ENCODE measurements at regions not wholly inside any gene's neighbourhood (a gene's known extent, or its start where the extent isn't known, plus 50 kb on each side); places are given as distances from the start of the nearest gene placed in this dataset.

GRCh38 chr12:92008345-92008744 lies 137.3 kb downstream of the BTG1 start:
- DNase-seq (ENCODE audit: extremely low spot score in 2 of 2): no peak
- no peaks in the 10 kb centered on the region for H3K9me3 ChIP-seq
- TF ChIP-seq CTCF (IDR thresholded peaks at IDR 0.05): no peak
- TF ChIP-seq POLR2AphosphoS5 (IDR thresholded peaks at IDR 0.05; ENCODE audit: insufficient read depth in 1 of 2, low read depth in 1 of 2): no peak
- TF ChIP-seq POLR2A (IDR thresholded peaks at IDR 0.05): no peak
- no peak overlapping the region for H3K27ac ChIP-seq
- H3K36me3 ChIP-seq: no peaks in the 10 kb centered on the region
- no peaks in the 10 kb centered on the region for H3K4me1 ChIP-seq
- intact Hi-C loops (cut with DNase I): no loop called here
- H3K4me3 ChIP-seq: no peak overlapping the region
- H3K27me3 ChIP-seq: no peaks in the 10 kb centered on the region

GRCh38 chr12:92007787-92008186 lies 137.9 kb downstream of the BTG1 start:
- Histone ChIP-seq H3K4me1 (peaks cover 3% of the 10 kb centered on the region), H3K36me3 (no peaks in the 10 kb centered on the region), H3K27me3 (no peaks in the 10 kb centered on the region), H3K27ac (no peak overlapping the region), H3K9me3 (no peaks in the 10 kb centered on the region), H3K4me3 (no peak overlapping the region)
- TF ChIP-seq CTCF (IDR thresholded peaks at IDR 0.05) (no peak), POLR2AphosphoS5 (IDR thresholded peaks at IDR 0.05; ENCODE audit: insufficient read depth in 1 of 2, low read depth in 1 of 2) (no peak), POLR2A (IDR thresholded peaks at IDR 0.05) (no peak)
- intact Hi-C loops (cut with DNase I): no loop called here
- DNase-seq (ENCODE audit: extremely low spot score in 2 of 2): no peak

- Histone ChIP-seq H3K36me3 (no peaks in the 10 kb centered on the region), H3K4me3 (no peak overlapping the region), H3K4me1 (peaks cover 8% of the 10 kb centered on the region), H3K27ac (no peak overlapping the region), H3K27me3 (no peaks in the 10 kb centered on the region), H3K9me3 (no peaks in the 10 kb centered on the region)
- DNase-seq (ENCODE audit: extremely low spot score in 2 of 2): no peak
- intact Hi-C loops (cut with DNase I): no loop called here
- TF ChIP-seq CTCF (IDR thresholded peaks at IDR 0.05) (no peak), POLR2AphosphoS5 (IDR thresholded peaks at IDR 0.05; ENCODE audit: insufficient read depth in 1 of 2, low read depth in 1 of 2) (no peak), POLR2A (IDR thresholded peaks at IDR 0.05) (no peak)
Measured at GRCh38 chr12:92003701-92004100, 141.9 kb downstream of the BTG1 start.

- Histone ChIP-seq H3K36me3 (no peaks in the 10 kb centered on the region), H3K27me3 (no peaks in the 10 kb centered on the region), H3K9me3 (no peaks in the 10 kb centered on the region), H3K4me1 (peaks cover 8% of the 10 kb centered on the region), H3K27ac (no peak overlapping the region), H3K4me3 (no peak overlapping the region)
- DNase-seq (ENCODE audit: extremely low spot score in 2 of 2): no peak
- intact Hi-C loops (cut with DNase I): no loop called here
- TF ChIP-seq POLR2AphosphoS5 (IDR thresholded peaks at IDR 0.05; ENCODE audit: insufficient read depth in 1 of 2, low read depth in 1 of 2): no peak
- no peak for TF ChIP-seq CTCF (IDR thresholded peaks at IDR 0.05)
- TF ChIP-seq POLR2A (IDR thresholded peaks at IDR 0.05): no peak
Measured at GRCh38 chr12:92002673-92003382, 142.8 kb downstream of the BTG1 start.

GRCh38 chr12:92002195-92002649 lies 143.4 kb downstream of the BTG1 start:
- Histone ChIP-seq H3K27me3 (no peaks in the 10 kb centered on the region), H3K27ac (no peak overlapping the region), H3K9me3 (no peaks in the 10 kb centered on the region), H3K4me1 (peaks cover 8% of the 10 kb centered on the region), H3K4me3 (no peak overlapping the region), H3K36me3 (no peaks in the 10 kb centered on the region)
- intact Hi-C loops (cut with DNase I): no loop called here
- TF ChIP-seq POLR2A (IDR thresholded peaks at IDR 0.05) (no peak), POLR2AphosphoS5 (IDR thresholded peaks at IDR 0.05; ENCODE audit: insufficient read depth in 1 of 2, low read depth in 1 of 2) (no peak), CTCF (IDR thresholded peaks at IDR 0.05) (no peak)
- no peak for DNase-seq (ENCODE audit: extremely low spot score in 2 of 2)
